ENCODE measurements at regions not wholly inside any gene's neighbourhood (a gene's known extent, or its start where the extent isn't known, plus 50 kb on each side); places are given as distances from the start of the nearest gene placed in this dataset.

- DNase-seq = no peak
Observed at GRCh38 chr19:46945694-46946489, 73.7 kb upstream of the NPAS1 start.

DNA sequence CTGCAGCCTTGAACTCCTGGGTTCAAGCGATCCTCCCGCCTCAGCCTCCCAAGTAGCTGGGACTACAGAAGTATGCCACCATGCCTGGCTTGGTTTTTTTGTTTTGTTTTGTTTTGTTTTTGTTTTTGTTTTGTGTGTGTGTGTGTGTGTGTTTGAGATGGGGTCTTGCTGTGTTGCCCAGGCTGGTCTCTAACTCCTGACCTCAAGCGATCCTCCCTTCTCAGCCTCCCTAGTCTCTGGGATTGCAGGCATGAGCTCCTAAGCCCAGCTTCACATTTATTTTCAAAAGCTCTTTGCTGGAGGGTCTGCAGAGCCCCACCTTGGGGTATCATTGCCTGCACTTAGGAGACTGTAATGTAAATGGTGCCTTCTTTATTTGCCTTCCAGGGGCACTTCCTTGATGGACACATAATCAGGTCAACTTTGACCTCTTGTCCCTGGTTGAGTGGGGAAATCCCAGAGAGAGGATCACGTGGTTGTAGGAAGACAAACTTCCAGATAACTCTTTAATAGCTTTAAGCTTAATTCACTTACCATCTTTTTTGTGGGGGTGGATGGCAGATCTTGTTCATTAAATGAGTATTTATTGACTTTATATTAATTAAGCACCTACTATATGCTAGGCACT lies 72.9 kb upstream of the NPAS1 start:
- no peak for DNase-seq

GRCh38 chr19:46947866-46948265 lies 71.8 kb upstream of the NPAS1 start:
- DNase-seq = no peak

- DNase-seq = no peak
Observed at GRCh38 chr19:46950526-46951170, 69.0 kb upstream of the NPAS1 start.

DNA sequence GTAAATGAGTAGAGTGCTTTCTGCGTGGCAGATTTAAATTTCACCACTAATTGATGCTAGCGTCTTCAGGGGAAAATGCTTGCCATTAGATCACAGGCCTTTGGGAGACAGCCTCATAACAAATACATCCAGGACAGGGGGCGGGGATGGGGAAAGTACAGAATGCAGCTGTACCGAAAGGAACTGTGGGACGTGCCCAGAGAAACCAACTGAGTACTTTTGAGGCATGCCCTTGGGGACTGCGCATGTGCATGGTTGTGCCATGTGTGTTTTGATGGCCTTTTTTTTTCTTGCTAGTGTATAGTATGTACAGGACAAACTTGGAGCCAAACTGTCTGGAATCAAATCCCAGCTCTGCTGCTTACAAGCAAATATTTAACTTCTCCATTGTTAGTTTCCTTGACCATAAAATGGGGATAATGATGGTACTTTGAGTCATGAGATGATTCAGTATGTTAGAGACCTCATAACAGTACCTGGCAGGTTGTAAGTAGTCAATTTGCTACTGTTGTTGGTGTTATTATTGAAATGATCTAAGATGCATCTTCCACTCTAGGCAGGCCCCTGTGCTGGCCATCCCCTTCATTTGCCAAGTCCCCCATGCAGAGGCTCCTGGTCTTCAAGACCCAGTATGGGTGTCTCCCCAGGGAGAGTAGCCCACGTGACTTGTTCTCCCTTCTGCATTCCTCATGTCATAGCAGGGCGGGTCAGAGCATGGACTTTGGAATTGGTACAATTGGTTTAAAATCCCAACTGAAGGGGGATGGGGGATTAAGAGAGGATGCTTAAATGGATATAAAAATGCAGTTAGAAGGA lies 68.3 kb upstream of the NPAS1 start:
- no peak for DNase-seq

DNA sequence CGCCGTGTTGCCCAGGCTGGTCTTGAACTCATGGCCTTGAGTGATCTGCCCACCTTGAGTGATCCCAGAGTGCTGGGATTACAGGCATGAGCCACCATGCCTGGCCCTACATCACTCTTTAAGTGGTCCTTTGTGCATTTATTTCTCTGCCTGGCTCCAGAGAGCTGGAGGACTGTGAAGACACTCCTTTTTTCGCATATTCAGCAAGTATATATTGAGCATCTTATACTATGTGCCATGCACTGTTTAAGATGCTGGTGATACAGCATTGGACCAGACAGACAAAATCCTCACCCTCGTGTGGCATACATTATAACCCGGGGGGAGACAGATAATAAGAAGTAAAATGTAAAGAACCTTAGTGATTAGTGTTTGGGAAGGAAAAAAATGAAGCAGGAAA lies 66.8 kb upstream of the NPAS1 start:
- DNase-seq = no peak

DNA sequence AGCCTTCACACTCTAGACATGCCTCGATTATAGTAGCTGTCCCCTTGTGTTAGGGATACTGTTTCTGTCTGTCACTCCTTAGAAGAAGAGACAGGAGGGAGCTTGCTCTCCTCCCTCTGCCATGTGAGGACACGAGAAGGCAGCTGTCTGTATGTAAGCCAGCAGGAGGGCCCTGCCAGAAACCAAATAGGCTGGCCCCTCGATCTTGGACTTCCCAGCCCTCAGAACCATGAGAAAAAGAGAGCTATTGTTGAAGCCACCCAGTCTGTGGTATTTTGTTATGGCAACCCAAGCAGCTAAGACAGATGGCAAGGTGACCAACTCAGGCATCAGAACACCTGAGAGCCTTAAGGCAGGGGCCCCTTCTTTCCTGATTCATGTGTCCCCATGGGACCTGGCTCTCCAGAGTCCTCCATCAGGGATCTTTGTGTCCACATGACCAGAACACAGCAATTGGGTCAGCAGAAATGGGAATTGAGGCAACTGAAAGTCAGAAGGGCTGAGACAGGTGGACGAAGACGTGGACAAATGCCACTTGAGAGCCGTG lies 65.6 kb upstream of the NPAS1 start:
- no peak for DNase-seq

DNA sequence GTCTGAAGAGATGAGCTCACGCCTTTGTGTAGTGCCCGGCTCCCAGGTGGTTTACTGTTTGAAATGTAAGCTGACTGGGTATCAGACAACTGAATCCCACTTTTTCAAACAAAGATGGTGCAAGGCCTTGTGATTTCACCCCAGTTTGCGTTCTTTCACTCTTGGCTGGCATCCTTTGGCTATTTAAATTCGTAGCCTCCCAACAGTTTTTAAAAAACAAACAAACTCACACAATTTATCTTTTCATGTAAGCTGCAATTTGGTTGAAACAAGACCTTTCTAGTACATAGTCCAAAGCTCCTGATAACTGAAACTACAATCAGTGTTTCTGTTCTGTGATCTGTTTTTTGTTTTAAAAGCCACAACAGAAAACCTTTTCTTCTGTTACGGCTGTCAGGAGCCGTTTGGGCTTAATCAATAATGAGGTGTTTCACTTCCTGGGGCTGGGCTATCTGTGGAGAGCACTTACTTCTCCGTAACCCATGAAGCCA lies 65.1 kb upstream of the NPAS1 start:
- no peak for DNase-seq

- no peak for DNase-seq
Observed at GRCh38 chr19:46954993-46955812, 64.4 kb upstream of the NPAS1 start.

GRCh38 chr19:46955813-46956371 lies 63.7 kb upstream of the NPAS1 start:
- no peak for DNase-seq

DNA sequence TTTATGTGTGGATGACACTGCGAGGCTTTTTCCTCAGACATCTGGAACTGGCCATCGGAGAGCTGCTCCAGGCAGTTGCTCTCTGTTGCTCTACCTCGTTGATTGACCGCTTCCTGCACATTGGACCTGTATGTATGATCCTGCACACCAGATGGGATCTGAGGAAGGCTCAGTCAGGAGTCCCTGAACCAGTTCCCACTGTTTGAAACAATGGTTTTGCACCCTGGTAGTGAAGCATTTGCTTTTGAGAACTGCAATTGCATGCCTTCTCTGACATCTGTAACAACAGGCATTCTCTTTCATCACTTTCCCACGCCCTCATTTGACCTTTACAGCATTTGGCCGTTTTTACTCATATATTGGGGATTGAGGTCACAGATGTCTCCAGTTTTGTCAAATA lies 61.1 kb upstream of the NPAS1 start:
- DNase-seq = no peak

GRCh38 chr19:46959894-46960556 lies 59.6 kb upstream of the NPAS1 start:
- no peak for DNase-seq

DNA sequence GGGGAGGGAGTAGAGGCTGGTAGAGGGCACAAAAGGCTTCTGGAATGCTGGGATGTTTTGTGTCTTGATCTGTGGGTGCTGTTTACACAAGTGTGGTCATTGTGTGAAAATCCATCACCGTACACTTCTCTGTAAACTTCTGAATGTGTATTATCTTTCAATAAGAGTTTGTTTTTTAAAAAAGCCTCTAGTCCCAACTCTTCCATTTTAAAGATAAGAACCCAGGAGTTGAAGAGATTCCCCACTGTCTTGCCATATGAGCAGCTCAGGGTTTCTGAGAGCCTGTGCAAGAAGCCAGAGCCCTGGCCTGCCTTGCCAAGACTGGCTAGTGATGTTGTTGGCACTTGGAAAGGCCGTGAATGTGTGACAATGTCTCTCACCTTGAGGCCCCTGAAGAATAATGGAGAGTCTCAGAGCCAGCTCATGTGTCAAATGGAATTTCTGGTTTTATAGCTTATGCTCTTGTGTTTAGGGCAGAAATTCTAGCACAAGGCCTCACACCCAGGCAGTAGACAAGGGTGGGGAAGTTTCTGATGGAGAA lies 57.5 kb upstream of the NPAS1 start:
- DNase-seq = no peak

GRCh38 chr19:46963093-46963734 lies 56.4 kb upstream of the NPAS1 start:
- no peak for DNase-seq

DNA sequence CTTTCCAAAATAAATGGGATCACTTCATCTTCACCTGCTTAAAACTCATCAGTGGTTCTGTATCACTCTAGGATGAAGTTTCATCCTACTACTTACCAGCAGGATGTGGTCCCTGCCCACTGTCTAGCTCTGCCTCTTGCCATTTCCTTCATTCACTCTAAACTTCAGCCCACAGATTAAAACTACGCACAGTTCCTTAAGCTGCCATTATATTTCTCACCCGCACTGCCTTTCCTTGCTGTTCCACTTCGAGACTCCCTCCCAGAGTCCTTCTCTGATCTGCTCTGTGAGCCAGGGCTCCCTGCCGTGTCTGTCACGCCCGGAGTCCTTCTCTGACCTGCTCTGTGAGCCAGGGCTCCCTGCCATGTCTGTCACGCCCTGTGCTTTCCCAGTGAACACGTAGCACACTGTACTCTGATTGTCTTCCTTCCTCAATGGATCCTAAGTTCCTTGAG lies 52.0 kb upstream of the NPAS1 start:
- no peak for DNase-seq

Data from occipital lobe (tissue), 1 donor.